Testis (tissue), 2 donors: ENCODE measurements at regions not wholly inside any gene's neighbourhood (a gene's known extent, or its start where the extent isn't known, plus 50 kb on each side); places are given as distances from the start of the nearest gene placed in this dataset.

ENCODE experiments used
- DNase-seq: peaks from one replicate; pipeline ENCODE4 v3.0.0-alpha.2; 2019
- H3K27ac ChIP-seq, 2 donors: fragments of 200-600 bp; sonication (generic); one replicate each; pipeline ENCODE4 v1.5.1; 2019
- H3K27me3 ChIP-seq: fragments of 200-600 bp; sonication (generic); one replicate; pipeline ENCODE4 v1.5.1; 2019
- H3K36me3 ChIP-seq: fragments of 200-600 bp; sonication (generic); one replicate; pipeline ENCODE4 v1.5.1; 2017; ENCODE audit warnings: low read depth; ENCODE audit errors: missing control alignments
- H3K4me1 ChIP-seq: fragments of 200-600 bp; sonication (generic); one replicate; pipeline ENCODE4 v1.5.1; 2019
- H3K4me3 ChIP-seq, 2 donors: fragments of 200-600 bp; sonication (generic); one replicate each; pipeline ENCODE4 v1.5.1; 2017 to 2019
- H3K9me3 ChIP-seq: fragments of 200-600 bp; sonication (generic); one replicate; pipeline ENCODE4 v1.5.1; 2017
- POLR2A ChIP-seq: fragments of 450-650 bp; IDR thresholded peaks from one replicate; pipeline ENCODE4 v1.6.1; 2017; ENCODE audit warnings: antibody characterized with exemption, mild to moderate bottlenecking, moderate library complexity
- WGBS, 2 donors: methylation state at CpG; one replicate each; pipeline ENCODE4 v1.1.5; 2018; 5-methylcytosine and 5-hydroxymethylcytosine counted together
- intact Hi-C: fragments of 100-400 bp; cut with DNase I; formaldehyde crosslinking; loops from one replicate; pipeline ENCODE4 v1.15.1; 2023; ENCODE audit warnings: low total_unique reads
- TF ChIP-seq, protein P1 (sequence below), 3 experiments: fragments of 450-650 bp in 2 of 3; fragments of 200-600 bp in 1 of 3; sonication (generic) in 1 of 3; IDR thresholded peaks; one replicate each; pipeline ENCODE4 v1.5.1; 2016 to 2019; ENCODE audit warnings: antibody characterized with exemption in 3 of 3, mild to moderate bottlenecking in 2 of 3, moderate library complexity in 1 of 3

DNA sequence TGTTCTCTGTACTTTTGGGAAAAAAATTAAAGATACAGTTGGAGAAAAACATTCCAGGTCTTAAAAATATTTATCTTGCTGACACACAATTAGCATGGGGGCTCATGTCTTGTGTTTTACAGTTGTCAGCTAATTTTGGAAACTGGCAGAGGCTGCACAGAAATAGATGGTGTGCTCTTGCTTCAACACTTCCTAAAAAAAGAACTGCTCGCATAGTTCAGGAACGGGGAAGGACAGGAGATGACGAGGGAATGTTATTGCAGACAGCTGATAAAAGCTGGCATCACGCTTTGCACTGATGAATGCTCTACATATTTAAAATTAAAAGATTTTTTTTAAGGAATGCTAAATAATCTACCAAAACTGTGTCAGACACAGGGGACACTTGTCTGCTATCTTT, 103.5 kb upstream of the CELF2 start:
- H3K36me3 ChIP-seq = no peaks in the 10 kb centered on the region
- no peaks in the 10 kb centered on the region for H3K9me3 ChIP-seq
- H3K27me3 ChIP-seq = no peaks in the 10 kb centered on the region
- 28 to 35% methylated on average over 4 of the region's 4 CpGs for WGBS, 2 donors
- intact Hi-C loops = no loop called here
- H3K27ac ChIP-seq = no peak overlapping the region
- peaks cover 11% of the 10 kb centered on the region for H3K4me1 ChIP-seq
- no peak for TF ChIP-seq POLR2A
- TF ChIP-seq, protein P1, sequence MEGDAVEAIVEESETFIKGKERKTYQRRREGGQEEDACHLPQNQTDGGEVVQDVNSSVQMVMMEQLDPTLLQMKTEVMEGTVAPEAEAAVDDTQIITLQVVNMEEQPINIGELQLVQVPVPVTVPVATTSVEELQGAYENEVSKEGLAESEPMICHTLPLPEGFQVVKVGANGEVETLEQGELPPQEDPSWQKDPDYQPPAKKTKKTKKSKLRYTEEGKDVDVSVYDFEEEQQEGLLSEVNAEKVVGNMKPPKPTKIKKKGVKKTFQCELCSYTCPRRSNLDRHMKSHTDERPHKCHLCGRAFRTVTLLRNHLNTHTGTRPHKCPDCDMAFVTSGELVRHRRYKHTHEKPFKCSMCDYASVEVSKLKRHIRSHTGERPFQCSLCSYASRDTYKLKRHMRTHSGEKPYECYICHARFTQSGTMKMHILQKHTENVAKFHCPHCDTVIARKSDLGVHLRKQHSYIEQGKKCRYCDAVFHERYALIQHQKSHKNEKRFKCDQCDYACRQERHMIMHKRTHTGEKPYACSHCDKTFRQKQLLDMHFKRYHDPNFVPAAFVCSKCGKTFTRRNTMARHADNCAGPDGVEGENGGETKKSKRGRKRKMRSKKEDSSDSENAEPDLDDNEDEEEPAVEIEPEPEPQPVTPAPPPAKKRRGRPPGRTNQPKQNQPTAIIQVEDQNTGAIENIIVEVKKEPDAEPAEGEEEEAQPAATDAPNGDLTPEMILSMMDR (IDR thresholded peaks at IDR 0.05) = no peak
- no peak overlapping the region for H3K4me3 ChIP-seq
- DNase-seq = no peak

DNA sequence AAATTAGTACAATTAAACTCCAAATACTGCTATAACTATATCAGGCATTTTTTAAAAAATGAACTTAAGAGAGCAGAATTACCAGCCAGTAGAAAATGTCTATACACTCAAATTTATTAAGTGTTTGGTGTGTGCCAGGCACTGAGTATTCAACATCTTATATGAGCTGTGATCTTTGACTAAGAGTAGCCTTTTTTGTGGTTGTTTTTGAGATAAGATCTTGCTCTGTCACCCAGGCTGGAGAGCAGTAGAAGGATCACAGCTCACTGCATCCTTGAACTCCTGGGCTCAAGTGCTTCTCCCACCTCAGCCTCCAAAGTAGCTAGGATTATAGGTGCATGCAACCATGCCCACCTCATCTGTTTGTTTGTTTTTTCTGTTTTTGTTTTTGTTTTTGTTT, 102.5 kb upstream of the CELF2 start:
- no peaks in the 10 kb centered on the region for H3K9me3 ChIP-seq
- no peaks in the 10 kb centered on the region for H3K36me3 ChIP-seq
- H3K27ac ChIP-seq = no peak overlapping the region
- TF ChIP-seq POLR2A = no peak
- TF ChIP-seq, protein P1 (IDR thresholded peaks at IDR 0.05) = no peak
- no peak overlapping the region for H3K4me3 ChIP-seq
- peaks cover 11% of the 10 kb centered on the region for H3K4me1 ChIP-seq
- H3K27me3 ChIP-seq = no peaks in the 10 kb centered on the region
- DNase-seq = no peak
- intact Hi-C loops = no loop called here

GRCh38 chr10:10917031-10917430, 100.6 kb upstream of the CELF2 start:
- Histone ChIP-seq H3K4me1 (peaks cover 8% of the 10 kb centered on the region), H3K27me3 (no peaks in the 10 kb centered on the region), H3K27ac (no peak overlapping the region), H3K4me3 (no peak overlapping the region), H3K9me3 (no peaks in the 10 kb centered on the region), H3K36me3 (no peaks in the 10 kb centered on the region)
- 92 to 97% methylated on average over 1 of the region's 1 CpG for WGBS, 2 donors
- no peak for DNase-seq
- intact Hi-C loops = no loop called here
- TF ChIP-seq, protein P1 (IDR thresholded peaks at IDR 0.05) = no peak
- no peak for TF ChIP-seq POLR2A

DNA sequence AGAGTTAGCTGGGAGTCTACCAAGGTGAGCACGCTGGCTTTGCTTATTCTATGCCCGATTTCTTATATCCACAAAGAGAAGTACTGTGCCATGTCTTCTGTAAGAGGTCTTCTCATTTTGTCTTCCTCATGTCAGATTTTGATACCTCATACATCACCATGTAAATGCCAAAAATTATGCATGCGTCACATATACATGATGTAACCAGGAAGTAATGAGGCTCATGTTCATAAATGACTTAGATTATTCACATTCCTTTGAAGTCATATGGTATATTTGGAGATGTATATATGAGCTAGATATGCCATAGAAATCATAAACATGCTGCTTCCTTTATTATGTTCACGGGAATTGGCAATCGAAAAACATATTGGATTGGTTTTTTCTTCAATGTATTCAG, 97.7 kb upstream of the CELF2 start:
- Histone ChIP-seq H3K9me3 (no peaks in the 10 kb centered on the region), H3K36me3 (no peaks in the 10 kb centered on the region), H3K4me3 (no peak overlapping the region), H3K4me1 (no peaks in the 10 kb centered on the region), H3K27ac (no peak overlapping the region), H3K27me3 (no peaks in the 10 kb centered on the region)
- no peak for DNase-seq
- 70 to 82% methylated on average over 5 of the region's 5 CpGs for WGBS, 2 donors
- intact Hi-C loops = no loop called here
- no peak for TF ChIP-seq POLR2A
- TF ChIP-seq, protein P1 (IDR thresholded peaks at IDR 0.05) = no peak

DNA sequence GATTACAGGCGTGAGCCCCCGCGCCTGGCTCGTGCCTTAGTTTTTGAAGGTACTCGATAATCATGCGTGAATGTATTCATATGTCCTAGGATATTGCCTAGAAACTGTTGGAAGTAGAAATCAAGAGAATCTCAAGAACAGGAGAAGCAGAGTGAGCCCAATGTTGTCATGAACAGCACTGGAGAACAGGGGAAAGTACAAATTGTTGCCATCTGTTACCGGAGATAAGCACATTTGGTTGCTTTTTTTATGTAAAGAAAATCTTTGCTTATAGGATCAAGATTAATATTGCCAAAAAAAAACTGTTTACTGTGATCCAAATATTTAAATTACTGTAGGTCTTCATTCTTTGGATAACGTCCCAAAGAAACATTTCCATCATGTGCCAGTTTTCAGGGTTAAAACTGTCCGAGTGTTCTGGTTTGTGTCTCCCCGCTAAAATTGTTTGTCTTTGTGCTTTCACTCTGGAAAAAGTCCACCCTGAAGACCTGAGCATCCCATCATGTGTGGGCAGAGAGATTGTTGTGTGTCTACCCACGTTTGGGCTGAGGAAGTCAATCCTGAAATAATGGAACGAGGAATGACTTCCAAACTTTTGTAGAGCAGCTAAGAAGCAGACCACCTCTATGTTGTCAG, 95.7 kb upstream of the CELF2 start:
- intact Hi-C loops = no loop called here
- Histone ChIP-seq H3K27me3 (no peaks in the 10 kb centered on the region), H3K27ac (no peak overlapping the region), H3K9me3 (no peaks in the 10 kb centered on the region), H3K4me1 (no peaks in the 10 kb centered on the region), H3K4me3 (no peak overlapping the region), H3K36me3 (no peaks in the 10 kb centered on the region)
- WGBS, 2 donors = 76 to 79% methylated on average over 12 of the region's 12 CpGs
- TF ChIP-seq, protein P1 (IDR thresholded peaks at IDR 0.05) = no peak
- no peak for TF ChIP-seq POLR2A
- DNase-seq = no peak
